Naive thymus-derived CD4-positive, alpha-beta T cell (primary cell): ENCODE measurements at regions not wholly inside any gene's neighbourhood (a gene's known extent, or its start where the extent isn't known, plus 50 kb on each side); places are given as distances from the start of the nearest gene placed in this dataset.

ENCODE experiments used
- ATAC-seq: fragments of 150-1000 bp; cut with Tn5 transposase; 2 replicates; pipeline ENCODE4 v1.10.0; 2021; ENCODE audit warnings: mild to moderate bottlenecking, moderate library complexity
- CTCF ChIA-PET: fragments of 350-600 bp; sonication (Branson Sonifier 250); formaldehyde crosslinking; loops from one replicate; lab custom pipeline; 2021; ENCODE audit warnings: antibody characterized with exemption; lab: Charles Lee
- POLR2A ChIA-PET: fragments of 350-600 bp; sonication (Branson Sonifier 250); formaldehyde crosslinking; loops from one replicate; lab custom pipeline; 2021; ENCODE audit warnings: antibody characterized with exemption, inconsistent platforms; lab: Charles Lee
- DNase-seq, 9 donors: peaks; one replicate each; pipeline versions ENCODE4 v3.0.0 to v3.0.0-alpha.2; 2020 to 2022; ENCODE audit warnings: mixed read lengths in 1 of 9
- H3K27ac ChIP-seq: one replicate; pipeline ENCODE4 v1.7.0; 2013; ENCODE audit warnings: mild to moderate bottlenecking, low read depth, low read length, moderate library complexity
- H3K27me3 ChIP-seq, 2 donors: one replicate each; pipeline ENCODE4 v1.7.0; 2013; ENCODE audit warnings: low read length in 2 of 2, mild to moderate bottlenecking in 2 of 2, moderate library complexity in 2 of 2; ENCODE audit not compliant: control insufficient read depth in 2 of 2, insufficient read depth in 2 of 2
- H3K36me3 ChIP-seq, 3 experiments: 1 replicate in 2 of 3; 2 replicates in 1 of 3; pipeline ENCODE4 v1.7.0; 2013; ENCODE audit warnings: low read length in 3 of 3, mild to moderate bottlenecking in 3 of 3, moderate library complexity in 1 of 3; ENCODE audit not compliant: insufficient read depth in 3 of 3, control insufficient read depth in 2 of 3
- H3K4me1 ChIP-seq, 2 donors: one replicate each; pipeline ENCODE4 v1.7.0; 2013; ENCODE audit warnings: low read length in 2 of 2, mild to moderate bottlenecking in 2 of 2, moderate library complexity in 1 of 2; ENCODE audit not compliant: control insufficient read depth in 2 of 2, insufficient read depth in 2 of 2
- H3K4me3 ChIP-seq: 2 replicates; pipeline ENCODE4 v1.7.0; 2013; ENCODE audit warnings: mild to moderate bottlenecking, low read length
- H3K9me3 ChIP-seq, 3 experiments: 1 replicate in 2 of 3; 2 replicates in 1 of 3; pipeline ENCODE4 v1.7.0; 2013; ENCODE audit warnings: low read length in 3 of 3; ENCODE audit not compliant: control insufficient read depth in 2 of 3
- H3K27ac Mint-ChIP-seq, 9 donors: one replicate each; pipeline ENCODE4 v1.8.0; 2020 to 2022; ENCODE audit warnings: mixed read lengths in 9 of 9, mild to moderate bottlenecking in 8 of 9, moderate library complexity in 5 of 9, inconsistent platforms in 2 of 9
- H3K27me3 Mint-ChIP-seq, 5 donors: one replicate each; pipeline ENCODE4 v1.8.0; 2021 to 2022; ENCODE audit warnings: mixed read lengths in 5 of 5, mild to moderate bottlenecking in 1 of 5
- H3K36me3 Mint-ChIP-seq, 5 donors: one replicate each; pipeline ENCODE4 v1.8.0; 2020 to 2022; ENCODE audit warnings: mixed read lengths in 5 of 5, mild to moderate bottlenecking in 3 of 5, inconsistent platforms in 1 of 5
- H3K4me1 Mint-ChIP-seq, 7 donors: one replicate each; pipeline ENCODE4 v1.8.0; 2020 to 2022; ENCODE audit warnings: mixed read lengths in 7 of 7, mild to moderate bottlenecking in 3 of 7, inconsistent platforms in 1 of 7
- H3K4me3 Mint-ChIP-seq, 10 donors: one replicate each; pipeline ENCODE4 v1.8.0; 2020 to 2022; ENCODE audit warnings: mild to moderate bottlenecking in 10 of 10, mixed read lengths in 10 of 10, moderate library complexity in 6 of 10, inconsistent platforms in 2 of 10
- H3K9me3 Mint-ChIP-seq, 11 donors: one replicate each; pipeline ENCODE4 v1.8.0; 2020 to 2022; ENCODE audit warnings: mixed read lengths in 11 of 11, mild to moderate bottlenecking in 4 of 11, inconsistent platforms in 1 of 11, moderate library complexity in 1 of 11
- intact Hi-C, 2 donors: fragments of 100-400 bp; cut with micrococcal nuclease; formaldehyde crosslinking; loops; one replicate each; pipeline ENCODE4 v1.15.1; 2023

- ChIA-PET POLR2A (no interaction called here), CTCF (no interaction called here)
- H3K9me3 Mint-ChIP-seq = peaks cover 0 to 26% (median 6%) of the 10 kb centered on the region in 11 donors
- H3K27me3 Mint-ChIP-seq = no peaks in the 10 kb centered on the region
- Histone ChIP-seq H3K27me3 (no peaks in the 10 kb centered on the region), H3K9me3 (no peaks in the 10 kb centered on the region), H3K4me1 (no peaks in the 10 kb centered on the region), H3K27ac (no peak overlapping the region), H3K4me3 (no peak overlapping the region), H3K36me3 (no peaks in the 10 kb centered on the region)
- no peaks in the 10 kb centered on the region for H3K4me1 Mint-ChIP-seq
- no peaks in the 10 kb centered on the region for H3K36me3 Mint-ChIP-seq
- DNase-seq (no peak), ATAC-seq (no peak)
- H3K4me3 Mint-ChIP-seq = no peak overlapping the region
- intact Hi-C loops = no loop called here
- no peak overlapping the region for H3K27ac Mint-ChIP-seq
Observed at GRCh38 chr18:43642727-43643330, 365.5 kb upstream of the SYT4 start.

GRCh38 chr18:43648002-43648401 is 370.7 kb upstream of the SYT4 start:
- intact Hi-C loops = no loop called here
- no peak overlapping the region for H3K27ac ChIP-seq
- Mint-ChIP-seq H3K27me3 (no peaks in the 10 kb centered on the region), H3K4me3 (no peak overlapping the region), H3K36me3 (no peaks in the 10 kb centered on the region), H3K4me1 (no peaks in the 10 kb centered on the region), H3K27ac (no peak overlapping the region), H3K9me3 (peaks cover 0 to 21% (median 7%) of the 10 kb centered on the region in 11 donors)
- no peaks in the 10 kb centered on the region for H3K36me3 ChIP-seq
- no peaks in the 10 kb centered on the region for H3K4me1 ChIP-seq
- CTCF ChIA-PET = no interaction called here
- no peaks in the 10 kb centered on the region for H3K27me3 ChIP-seq
- no peaks in the 10 kb centered on the region for H3K9me3 ChIP-seq
- H3K4me3 ChIP-seq = no peak overlapping the region
- ATAC-seq (no peak), DNase-seq (no peak)
- POLR2A ChIA-PET = no interaction called here

GRCh38 chr18:43649649-43650357 is 372.5 kb upstream of the SYT4 start:
- intact Hi-C loops = no loop called here
- DNase-seq = no peak
- ATAC-seq = no peak
- no peak overlapping the region for H3K27ac Mint-ChIP-seq
- CTCF ChIA-PET = no interaction called here
- Histone ChIP-seq H3K4me3 (no peak overlapping the region), H3K4me1 (no peaks in the 10 kb centered on the region), H3K9me3 (no peaks in the 10 kb centered on the region), H3K27me3 (no peaks in the 10 kb centered on the region), H3K36me3 (no peaks in the 10 kb centered on the region), H3K27ac (no peak overlapping the region)
- H3K4me3 Mint-ChIP-seq = no peak overlapping the region
- H3K4me1 Mint-ChIP-seq = no peaks in the 10 kb centered on the region
- POLR2A ChIA-PET = no interaction called here
- peaks cover 0 to 31% (median 6%) of the 10 kb centered on the region in 11 donors for H3K9me3 Mint-ChIP-seq
- no peaks in the 10 kb centered on the region for H3K27me3 Mint-ChIP-seq
- no peaks in the 10 kb centered on the region for H3K36me3 Mint-ChIP-seq

- Histone ChIP-seq H3K4me3 (no peak overlapping the region), H3K9me3 (no peaks in the 10 kb centered on the region), H3K36me3 (no peaks in the 10 kb centered on the region), H3K27me3 (no peaks in the 10 kb centered on the region), H3K4me1 (no peaks in the 10 kb centered on the region), H3K27ac (no peak overlapping the region)
- H3K4me1 Mint-ChIP-seq = no peaks in the 10 kb centered on the region
- H3K27ac Mint-ChIP-seq = no peak overlapping the region
- no peaks in the 10 kb centered on the region for H3K27me3 Mint-ChIP-seq
- ChIA-PET POLR2A (no interaction called here), CTCF (no interaction called here)
- no peak for ATAC-seq
- peaks cover 0 to 33% (median 6%) of the 10 kb centered on the region in 11 donors for H3K9me3 Mint-ChIP-seq
- intact Hi-C loops = no loop called here
- H3K4me3 Mint-ChIP-seq = no peak overlapping the region
- H3K36me3 Mint-ChIP-seq = no peaks in the 10 kb centered on the region
- no peak for DNase-seq
Observed at GRCh38 chr18:43650426-43650825, 373.1 kb upstream of the SYT4 start.

- Histone ChIP-seq H3K4me3 (no peak overlapping the region), H3K27me3 (no peaks in the 10 kb centered on the region), H3K4me1 (no peaks in the 10 kb centered on the region), H3K9me3 (no peaks in the 10 kb centered on the region), H3K36me3 (no peaks in the 10 kb centered on the region), H3K27ac (no peak overlapping the region)
- ATAC-seq (no peak), DNase-seq (no peak)
- Mint-ChIP-seq H3K9me3 (peaks cover under 1 to 33% (median 6%) of the 10 kb centered on the region in 11 donors), H3K27ac (no peak overlapping the region), H3K36me3 (no peaks in the 10 kb centered on the region), H3K27me3 (no peaks in the 10 kb centered on the region), H3K4me3 (no peak overlapping the region), H3K4me1 (no peaks in the 10 kb centered on the region)
- ChIA-PET POLR2A (no interaction called here), CTCF (no interaction called here)
- intact Hi-C loops = no loop called here
Observed at GRCh38 chr18:43651057-43651456, 373.8 kb upstream of the SYT4 start.

- Mint-ChIP-seq H3K36me3 (no peaks in the 10 kb centered on the region), H3K27me3 (no peaks in the 10 kb centered on the region), H3K4me1 (no peaks in the 10 kb centered on the region), H3K9me3 (peaks cover 0 to 31% (median 7%) of the 10 kb centered on the region in 11 donors), H3K4me3 (no peak overlapping the region), H3K27ac (no peak overlapping the region)
- Histone ChIP-seq H3K9me3 (no peaks in the 10 kb centered on the region), H3K4me1 (no peaks in the 10 kb centered on the region), H3K36me3 (no peaks in the 10 kb centered on the region), H3K27ac (no peak overlapping the region), H3K27me3 (no peaks in the 10 kb centered on the region), H3K4me3 (no peak overlapping the region)
- no peak for ATAC-seq
- no peak for DNase-seq
- ChIA-PET POLR2A (no interaction called here), CTCF (no interaction called here)
- intact Hi-C loops = no loop called here
Observed at GRCh38 chr18:43656547-43656946, 379.3 kb upstream of the SYT4 start.

- DNase-seq (no peak), ATAC-seq (no peak)
- Histone ChIP-seq H3K27me3 (no peaks in the 10 kb centered on the region), H3K4me1 (no peaks in the 10 kb centered on the region), H3K36me3 (no peaks in the 10 kb centered on the region), H3K9me3 (no peaks in the 10 kb centered on the region), H3K27ac (no peak overlapping the region), H3K4me3 (no peak overlapping the region)
- intact Hi-C loops = no loop called here
- POLR2A ChIA-PET = no interaction called here
- Mint-ChIP-seq H3K4me1 (no peaks in the 10 kb centered on the region), H3K27me3 (no peaks in the 10 kb centered on the region), H3K9me3 (peaks cover 0 to 11% (median 3%) of the 10 kb centered on the region in 11 donors), H3K4me3 (no peak overlapping the region), H3K36me3 (no peaks in the 10 kb centered on the region), H3K27ac (no peak overlapping the region)
- CTCF ChIA-PET = no interaction called here
Observed at GRCh38 chr18:43661570-43661969, 384.3 kb upstream of the SYT4 start.
